DOHH2 (cell line): ENCODE measurements at regions not wholly inside any gene's neighbourhood (a gene's known extent, or its start where the extent isn't known, plus 50 kb on each side); places are given as distances from the start of the nearest gene placed in this dataset.
"Not testable (repeated sequence)": the region's sequence is repeated elsewhere in the genome, so short reads cannot be mapped to it uniquely, and the experiment has no call there.

Source experiments
- H3F3A ChIP-seq: fragments of 200-600 bp; sonication (generic), shearing (Covaris generic); 2 replicates; pipeline ENCODE4 v1.6.0; 2016; ENCODE audit warnings: antibody characterized with exemption, mild to moderate bottlenecking; ENCODE audit not compliant: control insufficient read depth, insufficient read depth
- H3K27ac ChIP-seq: fragments of 200-600 bp; sonication (generic); 2 replicates; pipeline ENCODE4 v1.5.1; 2014; ENCODE audit warnings: low read depth, mild to moderate bottlenecking, low read length, moderate library complexity
- H3K27me3 ChIP-seq: fragments of 200-600 bp; sonication (generic); 2 replicates; pipeline ENCODE4 v1.6.1; 2014; ENCODE audit warnings: mild to moderate bottlenecking, low read length, mixed read lengths; ENCODE audit not compliant: control insufficient read depth
- H3K36me3 ChIP-seq: fragments of 200-600 bp; sonication (generic); 2 replicates; pipeline ENCODE4 v1.6.1; 2014; ENCODE audit warnings: mild to moderate bottlenecking, low read length, moderate library complexity, mixed read lengths; ENCODE audit not compliant: control insufficient read depth
- H3K4me1 ChIP-seq: fragments of 200-600 bp; sonication (generic); 2 replicates; pipeline ENCODE4 v1.6.1; 2014; ENCODE audit warnings: mild to moderate bottlenecking, low read length, mixed read lengths; ENCODE audit not compliant: control insufficient read depth
- H3K4me2 ChIP-seq: fragments of 200-600 bp; sonication (generic); 2 replicates; pipeline ENCODE4 v1.6.0; 2014; ENCODE audit warnings: mild to moderate bottlenecking, low read length, moderate library complexity
- H3K4me3 ChIP-seq: fragments of 200-600 bp; sonication (generic); 2 replicates; pipeline ENCODE4 v1.5.1; 2014; ENCODE audit warnings: mild to moderate bottlenecking, low read length, mixed read lengths
- H3K79me2 ChIP-seq: fragments of 200-600 bp; sonication (generic); 2 replicates; pipeline ENCODE4 v1.6.1; 2014; ENCODE audit warnings: mild to moderate bottlenecking, low read length, mixed read lengths; ENCODE audit not compliant: control insufficient read depth
- H3K9me2 ChIP-seq: fragments of 200-600 bp; sonication (generic); replicated peaks from 2 replicates; pipeline ENCODE4 v1.6.1; 2014; ENCODE audit warnings: mild to moderate bottlenecking, low read length, mixed read lengths; ENCODE audit not compliant: control insufficient read depth
- H3K9me3 ChIP-seq: fragments of 200-600 bp; sonication (generic); 2 replicates; pipeline ENCODE4 v1.6.1; 2014; ENCODE audit warnings: antibody characterized with exemption, low read length, mixed read lengths; ENCODE audit not compliant: control insufficient read depth, insufficient read depth
- H4K20me1 ChIP-seq: fragments of 200-600 bp; sonication (generic); 2 replicates; pipeline ENCODE4 v1.6.0; 2014; ENCODE audit warnings: low read depth, mild to moderate bottlenecking, antibody characterized with exemption, low read length, moderate library complexity; ENCODE audit not compliant: control insufficient read depth, insufficient read depth
- CTCF ChIP-seq: fragments of 200-600 bp; sonication (generic); IDR thresholded peaks from one replicate; pipeline ENCODE4 v1.5.1; 2014; ENCODE audit warnings: antibody characterized with exemption, mild to moderate bottlenecking, low read depth, low read length; ENCODE audit not compliant: poor library complexity, severe bottlenecking
- EZH2phosphoT487 ChIP-seq: fragments of 200-600 bp; sonication (generic); IDR thresholded peaks from 2 replicates; pipeline ENCODE4 v1.6.1; 2017; ENCODE audit warnings: borderline replicate concordance, mild to moderate bottlenecking, antibody characterized with exemption, low read length, moderate library complexity, mixed read lengths

DNA sequence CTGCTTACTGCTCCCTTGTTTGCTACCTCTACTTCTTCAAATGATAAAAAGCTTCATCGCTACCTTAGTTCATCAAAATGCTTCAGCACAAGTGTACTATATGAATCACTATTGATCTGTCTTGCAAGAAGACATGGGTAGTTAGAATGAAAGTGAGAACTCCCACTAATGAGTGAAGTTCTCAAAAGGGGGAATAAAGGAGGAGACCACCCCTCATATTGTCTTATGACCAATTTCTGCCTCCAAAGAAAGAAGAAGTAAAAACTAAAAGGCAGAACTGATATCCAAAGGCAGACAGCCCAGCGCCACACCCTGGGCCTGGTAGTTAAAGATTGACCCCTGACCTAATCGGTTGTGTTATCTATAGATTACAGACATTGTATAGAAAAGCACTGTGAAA is 63.4 kb upstream of the RAP1B start:
- not testable (repeated sequence) for H4K20me1 ChIP-seq, H3K36me3 ChIP-seq, H3K79me2 ChIP-seq, H3K4me2 ChIP-seq, H3K27ac ChIP-seq, H3K27me3 ChIP-seq, H3F3A ChIP-seq, H3K4me1 ChIP-seq, H3K9me2 ChIP-seq, H3K4me3 ChIP-seq
- peaks cover 19% of the 10 kb centered on the region for H3K9me3 ChIP-seq

GRCh38 chr12:68552605-68553195 is 58.0 kb upstream of the RAP1B start:
- H3K4me1 ChIP-seq, H3K79me2 ChIP-seq, H3K9me2 ChIP-seq, H3K36me3 ChIP-seq, H3K27me3 ChIP-seq, H3K27ac ChIP-seq, H4K20me1 ChIP-seq, H3K4me3 ChIP-seq, H3K4me2 ChIP-seq, H3F3A ChIP-seq: not testable (repeated sequence)
- peaks cover 11% of the 10 kb centered on the region for H3K9me3 ChIP-seq

- no peaks in the 10 kb centered on the region for H3K79me2 ChIP-seq
- H3K4me2 ChIP-seq, result no peak overlapping the region
- no peaks in the 10 kb centered on the region for H3K4me1 ChIP-seq
- H3K9me3 ChIP-seq, result no peaks in the 10 kb centered on the region
- no peaks in the 10 kb centered on the region for H4K20me1 ChIP-seq
- H3K27me3 ChIP-seq, result peaks cover 7% of the 10 kb centered on the region; the same call in 1 of the 2 replicates
- H3K36me3 ChIP-seq, result no peaks in the 10 kb centered on the region
- H3K9me2 ChIP-seq, result no peaks in the 10 kb centered on the region
- no peak overlapping the region for H3K4me3 ChIP-seq
- no peak overlapping the region for H3K27ac ChIP-seq
- TF ChIP-seq EZH2phosphoT487, result no peak
- no peak for TF ChIP-seq CTCF
- H3F3A ChIP-seq, result no peaks in the 10 kb centered on the region
These were observed 53.5 kb upstream of the RAP1B start for GRCh38 chr12:68557011-68557730.

DNA sequence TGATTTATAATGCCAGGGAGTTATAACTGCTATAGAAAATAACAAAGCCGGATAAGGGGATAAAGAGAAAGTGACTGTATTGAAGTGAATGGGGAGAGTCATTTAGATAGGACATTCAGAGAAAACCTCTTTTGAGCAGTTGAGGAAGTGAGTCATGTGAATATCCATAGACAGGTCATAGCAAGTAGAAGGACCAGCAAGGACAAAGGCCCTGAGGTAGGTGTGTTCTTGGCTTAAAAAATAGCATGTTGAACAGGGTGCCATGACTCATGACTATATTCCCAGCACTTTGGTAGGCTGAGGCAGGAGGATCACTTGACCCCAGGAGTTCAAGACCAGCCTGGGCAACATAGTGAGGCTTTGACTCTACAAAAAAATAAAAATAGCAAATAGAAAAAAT is 51.5 kb upstream of the RAP1B start:
- H3K79me2 ChIP-seq, result no peaks in the 10 kb centered on the region
- TF ChIP-seq EZH2phosphoT487 (no peak), CTCF (no peak)
- H3K27me3 ChIP-seq, result peaks cover 10% of the 10 kb centered on the region; the same call in 1 of the 2 replicates
- H3K36me3 ChIP-seq, result no peaks in the 10 kb centered on the region
- no peaks in the 10 kb centered on the region for H3K9me2 ChIP-seq
- no peaks in the 10 kb centered on the region for H3F3A ChIP-seq
- no peak overlapping the region for H3K27ac ChIP-seq
- no peak overlapping the region for H3K4me3 ChIP-seq
- 0 out of 2 replicates have a peak, but pooled peaks cover 2% of the 10 kb centered on the region for H3K4me1 ChIP-seq
- H3K9me3 ChIP-seq, result no peaks in the 10 kb centered on the region
- no peak overlapping the region for H3K4me2 ChIP-seq
- no peaks in the 10 kb centered on the region for H4K20me1 ChIP-seq
